ENCODE measurements at regions not wholly inside any gene's neighbourhood (a gene's known extent, or its start where the extent isn't known, plus 50 kb on each side); places are given as distances from the start of the nearest gene placed in this dataset.

- TF ChIP-seq ZNF598 (CRISPR knock-in tag; IDR thresholded peaks at IDR 0.05; ENCODE audit: borderline replicate concordance) (no peak), KLF9 (CRISPR knock-in tag; IDR thresholded peaks at IDR 0.05; ENCODE audit: low read depth) (no peak), TOE1 (CRISPR knock-in tag; IDR thresholded peaks at IDR 0.05) (no peak), ZBTB10 (CRISPR knock-in tag; IDR thresholded peaks at IDR 0.05; ENCODE audit: borderline replicate concordance) (no peak), HNF1B (CRISPR knock-in tag; IDR thresholded peaks at IDR 0.05) (peak; percentile 96), ZSCAN22 (CRISPR knock-in tag; IDR thresholded peaks at IDR 0.05) (no peak), ATF2 (CRISPR knock-in tag; IDR thresholded peaks at IDR 0.05) (peak; percentile 83; the same call in 1 of the 2 replicates), ZNF784 (CRISPR knock-in tag; IDR thresholded peaks at IDR 0.05; ENCODE audit: borderline replicate concordance) (0 out of 2 replicates have a peak, but pooled peaks have one; percentile 38), ZNF362 (CRISPR knock-in tag; IDR thresholded peaks at IDR 0.05; ENCODE audit: borderline replicate concordance) (peak; percentile 57; the same call in 1 of the 2 replicates), MLX (CRISPR knock-in tag; IDR thresholded peaks at IDR 0.05) (peak; percentile 79; the same call in 1 of the 2 replicates), ZMYM3 (CRISPR knock-in tag; IDR thresholded peaks at IDR 0.05) (peak; percentile 76; the same call in 1 of the 2 replicates), ZNF432 (CRISPR knock-in tag; IDR thresholded peaks at IDR 0.05; ENCODE audit: borderline replicate concordance) (no peak), ZNF629 (CRISPR knock-in tag; conservative IDR thresholded peaks at IDR 0.05) (0 out of 2 replicates have a peak, but pooled peaks have one; percentile 41), SPEN (CRISPR knock-in tag; IDR thresholded peaks at IDR 0.05; ENCODE audit: low read depth) (peak; percentile 53; the same call in 1 of the 2 replicates), THRA (CRISPR knock-in tag; IDR thresholded peaks at IDR 0.05; ENCODE audit: borderline replicate concordance) (peak; percentile 91; the same call in 1 of the 2 replicates), ZNF253 (CRISPR knock-in tag; IDR thresholded peaks at IDR 0.05; ENCODE audit: borderline replicate concordance) (no peak), DPF2 (CRISPR knock-in tag; IDR thresholded peaks at IDR 0.05; ENCODE audit: borderline replicate concordance, low read depth) (peak; percentile 85), ZNF616 (CRISPR knock-in tag; IDR thresholded peaks at IDR 0.05; ENCODE audit: low read depth) (no peak)
These were observed 79.9 kb upstream of the ATP1A1 start (continued) for GRCh38 chr1:116292929-116293725.
